Sigmoid colon (tissue), 6 donors: ENCODE measurements at regions not wholly inside any gene's neighbourhood (a gene's known extent, or its start where the extent isn't known, plus 50 kb on each side); places are given as distances from the start of the nearest gene placed in this dataset.
"Not testable (repeated sequence)": the region's sequence is repeated elsewhere in the genome, so short reads cannot be mapped to it uniquely, and the experiment has no call there.

Source experiments
- DNase-seq: peaks from one replicate; pipeline ENCODE4 v3.0.0-alpha.2; 2019
- H3K27ac ChIP-seq, 4 donors: fragments of 200-600 bp; sonication (generic); one replicate each; pipeline ENCODE4 v1.5.1; 2016 to 2019; ENCODE audit warnings: mild to moderate bottlenecking in 1 of 4
- H3K27me3 ChIP-seq, 3 donors: fragments of 200-600 bp; sonication (generic); one replicate each; pipeline ENCODE4 v1.5.1; 2019; ENCODE audit warnings: mild to moderate bottlenecking in 1 of 3
- H3K36me3 ChIP-seq, 4 donors: fragments of 200-600 bp; sonication (generic); one replicate each; pipeline ENCODE4 v1.5.1; 2016 to 2019
- H3K4me1 ChIP-seq, 4 donors: fragments of 200-600 bp; sonication (generic); one replicate each; pipeline ENCODE4 v1.5.1; 2017 to 2019
- H3K4me3 ChIP-seq, 4 donors: fragments of 200-600 bp; sonication (generic); one replicate each; pipeline ENCODE4 v1.5.1; 2017 to 2019; ENCODE audit warnings: mild to moderate bottlenecking in 2 of 4, moderate library complexity in 1 of 4
- H3K9me3 ChIP-seq, 4 donors: fragments of 200-600 bp in 3 of 4; sonication (generic) in 3 of 4; one replicate each; pipeline versions ENCODE4 v1.5.1 to v1.6.1; 2013 to 2019
- CTCF ChIP-seq, 4 experiments: fragments of 450-650 bp in 3 of 4; fragments of 200-600 bp in 1 of 4; IDR thresholded peaks; one replicate each; pipeline ENCODE4 v1.5.1; 2016 to 2019; ENCODE audit warnings: antibody characterized with exemption in 4 of 4, mild to moderate bottlenecking in 3 of 4, moderate library complexity in 2 of 4
- EP300 ChIP-seq, 4 donors: sonication (generic); formaldehyde crosslinking; IDR thresholded peaks; one replicate each; pipeline ENCODE4 v1.6.1; 2017; ENCODE audit warnings: antibody characterized with exemption in 4 of 4
- POLR2A ChIP-seq, 2 donors: fragments of 450-650 bp; IDR thresholded peaks; one replicate each; pipeline ENCODE4 v1.6.1; 2016; ENCODE audit warnings: antibody characterized with exemption in 2 of 2, mild to moderate bottlenecking in 2 of 2, moderate library complexity in 2 of 2
- POLR2AphosphoS5 ChIP-seq, 4 donors: sonication (generic); formaldehyde crosslinking; IDR thresholded peaks; one replicate each; pipeline ENCODE4 v1.6.1; 2017; ENCODE audit warnings: antibody characterized with exemption in 4 of 4
- WGBS, 2 donors: extraction: QIAGEN DNeasy Blood & Tissue Kit; methylation state at CpG; one replicate each; pipeline ENCODE4 v1.1.7; 2013; 5-methylcytosine and 5-hydroxymethylcytosine counted together
- intact Hi-C: fragments of 100-400 bp; cut with DNase I; formaldehyde crosslinking; loops from one replicate; pipeline ENCODE4 v1.15.1; 2023
- donor health status: healthy with polysubstance abuse.
- donor health status: healthy.

- H3K36me3 ChIP-seq: no peaks in the 10 kb centered on the region
- no peak for TF ChIP-seq POLR2AphosphoS5 (IDR thresholded peaks at IDR 0.05)
- no peak for DNase-seq
- 65 to 66% methylated on average over 4 of the region's 4 CpGs for WGBS, 2 donors
- no peaks in the 10 kb centered on the region for H3K9me3 ChIP-seq
- no peaks in the 10 kb centered on the region for H3K4me1 ChIP-seq
- no peak overlapping the region for H3K27ac ChIP-seq
- intact Hi-C loops: no loop called here
- H3K27me3 ChIP-seq: peaks cover 0 to 13% (median 6%) of the 10 kb centered on the region in 3 donors
- no peak overlapping the region for H3K4me3 ChIP-seq
Measured at GRCh38 chr1:30100524-30100862, 622.9 kb downstream of the MATN1 start.

DNA sequence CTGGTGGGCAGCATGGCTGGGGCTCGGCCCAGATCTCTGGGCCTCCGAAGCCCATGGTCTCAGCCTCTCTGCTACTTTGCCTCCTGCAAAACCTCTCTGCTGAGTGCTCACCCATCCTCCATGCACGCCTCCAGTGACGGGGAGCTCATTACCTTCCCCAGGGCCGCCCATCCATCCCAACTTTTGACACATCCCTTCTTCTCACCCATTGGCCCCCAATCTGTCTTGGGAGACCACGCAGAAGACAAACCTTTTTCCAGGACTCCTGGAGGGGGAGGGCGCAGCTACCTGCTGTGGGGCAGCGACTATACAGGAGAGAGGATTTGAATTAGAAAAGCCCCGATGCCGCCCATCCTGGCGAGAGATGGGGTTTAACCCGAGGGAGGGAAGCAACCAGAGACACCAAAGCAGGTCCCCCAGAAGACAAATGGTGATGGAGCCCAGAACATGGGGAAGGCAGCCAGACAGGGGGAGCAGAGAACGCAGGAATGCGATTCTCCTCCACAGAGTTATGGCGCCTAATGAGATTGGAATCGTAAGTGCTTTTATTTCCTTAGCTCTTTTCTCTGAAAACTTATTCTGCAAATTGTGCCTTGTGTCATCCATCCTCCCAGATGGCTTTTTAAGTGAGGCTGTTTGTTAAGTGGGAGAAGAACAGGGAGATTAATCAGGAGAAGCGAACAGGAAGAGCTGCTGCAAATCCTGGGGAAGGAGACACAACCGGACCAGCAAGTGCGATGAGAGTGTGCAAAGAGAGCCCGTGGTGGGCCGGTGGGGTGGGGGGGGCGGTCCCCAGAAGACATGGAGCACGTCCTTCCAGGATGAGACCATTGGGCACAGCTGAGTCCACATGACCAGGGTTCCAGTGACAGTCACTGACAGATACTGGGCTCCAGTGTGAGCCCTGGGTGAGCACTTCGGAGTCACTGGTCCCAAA, 623.5 kb downstream of the MATN1 start:
- Histone ChIP-seq H3K27ac (no peak overlapping the region), H3K9me3 (no peaks in the 10 kb centered on the region), H3K27me3 (peaks cover 0 to 7% (median 3%) of the 10 kb centered on the region in 3 donors), H3K36me3 (no peaks in the 10 kb centered on the region), H3K4me1 (no peaks in the 10 kb centered on the region), H3K4me3 (no peak overlapping the region)
- no peak for DNase-seq
- 79 to 83% methylated on average over 24 of the region's 24 CpGs for WGBS, 2 donors
- TF ChIP-seq EP300 (IDR thresholded peaks at IDR 0.05) (no peak), POLR2A (IDR thresholded peaks at IDR 0.05) (no peak), POLR2AphosphoS5 (IDR thresholded peaks at IDR 0.05) (no peak), CTCF (IDR thresholded peaks at IDR 0.05) (no peak)
- intact Hi-C loops: no loop called here

- H3K27ac ChIP-seq, intact Hi-C loops, H3K4me1 ChIP-seq, H3K27me3 ChIP-seq, H3K9me3 ChIP-seq, H3K4me3 ChIP-seq, DNase-seq, H3K36me3 ChIP-seq: not testable (repeated sequence)
- 86 to 89% methylated on average over 3 of the region's 3 CpGs for WGBS, 2 donors
Measured at GRCh38 chr1:30097851-30098250, 625.5 kb downstream of the MATN1 start.

DNA sequence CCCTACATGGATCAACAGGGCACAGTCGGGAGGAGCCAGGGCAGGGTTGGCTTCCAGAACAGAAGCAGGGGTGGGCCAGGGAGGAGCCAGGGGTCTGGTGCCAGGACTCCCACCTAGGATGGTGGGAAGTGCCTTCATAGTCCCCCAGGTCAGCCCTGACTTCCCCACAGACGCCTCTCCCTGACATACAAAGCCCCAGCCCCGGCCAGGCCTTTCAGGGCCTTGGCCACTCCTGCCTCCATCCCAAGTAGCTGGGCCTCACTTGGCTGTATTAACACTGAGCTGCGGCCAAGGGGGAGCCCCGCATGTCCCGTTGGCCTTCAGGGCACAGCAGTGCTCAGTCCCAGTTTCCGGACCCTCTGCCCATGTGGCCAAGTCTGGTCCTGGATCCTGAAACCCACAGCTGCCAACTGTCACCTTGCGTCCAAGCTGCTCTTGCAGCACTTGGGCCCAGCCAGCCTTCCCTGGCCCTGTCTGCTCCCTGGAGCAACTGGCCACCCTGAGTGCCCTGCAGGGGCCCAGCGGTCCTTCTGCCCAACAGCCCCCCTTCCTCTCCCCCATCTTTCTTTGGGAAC, 627.8 kb downstream of the MATN1 start:
- H3K27ac ChIP-seq: no peak overlapping the region
- peaks cover 9 to 20% (median 15%) of the 10 kb centered on the region in 4 donors for H3K9me3 ChIP-seq
- no peaks in the 10 kb centered on the region for H3K36me3 ChIP-seq
- TF ChIP-seq CTCF (IDR thresholded peaks at IDR 0.05): no peak
- TF ChIP-seq POLR2AphosphoS5 (IDR thresholded peaks at IDR 0.05): no peak
- TF ChIP-seq POLR2A (IDR thresholded peaks at IDR 0.05): no peak
- TF ChIP-seq EP300 (IDR thresholded peaks at IDR 0.05): no peak
- no peak for DNase-seq
- WGBS, 2 donors: 89 to 93% methylated on average over 9 of the region's 9 CpGs
- intact Hi-C loops: no loop called here
- H3K4me3 ChIP-seq: no peak overlapping the region
- H3K27me3 ChIP-seq: peaks cover 0 to 5% (median 0%) of the 10 kb centered on the region in 3 donors
- no peaks in the 10 kb centered on the region for H3K4me1 ChIP-seq

DNA sequence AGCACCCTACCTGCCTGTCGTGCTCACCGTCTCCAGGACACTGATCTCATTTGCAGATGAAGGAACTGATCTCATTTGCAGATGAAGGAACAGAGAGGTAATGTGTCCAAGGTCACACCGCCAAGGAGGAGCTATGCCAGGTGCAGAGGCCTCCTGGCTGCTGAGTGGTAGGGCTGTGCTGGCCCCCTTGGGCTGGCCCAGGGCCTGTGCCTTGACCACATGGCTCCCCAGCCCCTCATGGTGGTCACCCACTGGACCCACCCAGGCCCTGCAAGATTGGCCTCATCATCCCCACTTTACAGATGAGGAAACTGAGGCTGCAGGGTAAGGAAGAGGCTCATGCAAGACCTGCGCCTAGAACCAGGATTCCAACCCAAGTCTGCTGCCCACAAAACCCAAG, 628.3 kb downstream of the MATN1 start:
- Histone ChIP-seq H3K4me3 (no peak overlapping the region), H3K27ac (no peak overlapping the region), H3K27me3 (peaks cover 0 to 5% (median 0%) of the 10 kb centered on the region in 3 donors), H3K9me3 (peaks cover 9 to 20% (median 15%) of the 10 kb centered on the region in 4 donors), H3K36me3 (no peaks in the 10 kb centered on the region), H3K4me1 (no peaks in the 10 kb centered on the region)
- intact Hi-C loops: no loop called here
- DNase-seq: no peak
- WGBS, 2 donors: 86 to 92% methylated on average over 4 of the region's 4 CpGs
- TF ChIP-seq POLR2AphosphoS5 (IDR thresholded peaks at IDR 0.05) (no peak), EP300 (IDR thresholded peaks at IDR 0.05) (no peak), POLR2A (IDR thresholded peaks at IDR 0.05) (no peak)

DNA sequence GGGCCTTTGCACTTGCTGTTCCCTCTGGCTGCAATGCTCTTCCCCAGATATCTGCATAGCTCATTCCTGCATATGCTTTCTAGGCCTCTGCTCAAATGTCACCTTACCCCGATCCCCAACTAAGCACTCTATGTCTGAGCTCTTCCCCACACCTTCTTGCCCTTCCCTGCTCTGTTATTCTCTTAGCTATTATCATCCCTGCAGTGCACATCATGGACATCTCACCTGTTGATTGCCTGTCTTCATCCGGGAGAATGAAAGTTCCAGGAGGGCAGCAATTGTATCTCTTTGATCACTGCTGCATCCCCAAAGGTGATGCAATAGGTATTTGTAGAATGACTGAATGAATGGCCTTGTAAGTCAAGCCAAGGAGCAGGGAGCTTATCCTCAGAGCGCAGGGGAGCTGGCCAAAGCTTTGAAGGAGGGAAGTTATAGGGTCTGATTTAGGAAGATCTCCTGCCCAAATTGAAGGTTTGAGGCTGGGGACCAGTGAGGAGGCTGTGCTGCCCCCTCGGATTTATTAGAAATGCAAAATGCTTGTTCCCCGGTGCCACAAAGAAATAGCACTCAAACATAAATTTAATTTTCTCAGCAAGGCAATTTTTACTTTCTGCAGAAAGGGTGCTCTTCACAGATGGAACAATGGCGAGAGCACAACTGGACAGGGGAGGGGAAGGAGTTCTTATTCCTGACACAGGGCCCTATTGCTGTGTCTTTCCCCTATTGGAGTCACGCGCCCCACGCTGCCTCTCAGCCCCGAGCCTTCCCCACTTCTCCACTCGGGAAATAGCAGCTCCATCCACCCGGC, 631.1 kb downstream of the MATN1 start:
- peaks cover 9 to 20% (median 15%) of the 10 kb centered on the region in 4 donors for H3K9me3 ChIP-seq
- H3K27me3 ChIP-seq: peaks cover 0 to 6% (median 0%) of the 10 kb centered on the region in 3 donors
- no peak for DNase-seq
- no peaks in the 10 kb centered on the region for H3K36me3 ChIP-seq
- intact Hi-C loops: no loop called here
- TF ChIP-seq EP300 (IDR thresholded peaks at IDR 0.05) (no peak), POLR2A (IDR thresholded peaks at IDR 0.05) (no peak), CTCF (IDR thresholded peaks at IDR 0.05) (no peak), POLR2AphosphoS5 (IDR thresholded peaks at IDR 0.05) (no peak)
- peaks cover 0 to 4% (median 0%) of the 10 kb centered on the region in 4 donors for H3K4me1 ChIP-seq
- H3K4me3 ChIP-seq: no peak overlapping the region
- no peak overlapping the region for H3K27ac ChIP-seq
- 95% methylated on average over 12 of the region's 12 CpGs for WGBS, 2 donors
